ENCODE measurements at regions not wholly inside any gene's neighbourhood (a gene's known extent, or its start where the extent isn't known, plus 50 kb on each side); places are given as distances from the start of the nearest gene placed in this dataset.

DNA sequence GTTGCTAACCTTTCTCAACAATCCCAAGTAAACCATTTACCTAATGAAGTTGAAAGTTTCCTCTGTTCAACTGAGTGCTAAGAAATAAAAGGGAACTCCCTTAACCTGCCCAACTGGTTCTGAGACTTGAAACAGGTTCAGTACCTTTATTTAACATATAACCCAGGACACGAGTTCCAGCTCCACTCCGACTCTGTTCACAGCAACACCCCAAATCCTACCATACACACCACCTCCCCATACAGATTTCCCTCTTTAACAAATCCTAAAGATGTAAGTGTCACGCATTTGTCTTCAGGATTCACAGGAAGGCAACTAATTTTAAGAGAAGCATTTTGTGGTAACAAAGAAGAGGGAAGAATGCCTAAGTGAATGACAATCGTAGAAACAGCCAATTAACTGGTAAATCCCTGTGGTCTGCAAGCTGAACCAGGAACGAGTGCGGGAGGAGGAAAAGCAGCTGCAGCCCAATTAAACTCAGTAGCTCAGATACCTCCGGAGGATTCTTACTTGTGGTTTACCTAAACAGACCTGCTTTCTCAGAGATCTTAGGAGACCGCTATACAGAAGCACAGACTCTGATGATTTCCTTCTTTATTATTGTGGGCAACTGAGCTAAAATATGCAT is 134.5 kb upstream of the MAGI3 start:
- 67% methylated on average over 8 of the region's 8 CpGs for WGBS
- Histone ChIP-seq H3K4me1 (peaks cover 0 to 4% (median 0%) of the 10 kb centered on the region in 4 donors), H3K27ac (replicated peaks in 1 of 4) (no peak overlapping the region), H3K36me3 (no peaks in the 10 kb centered on the region), H3K27me3 (peaks cover 0 to 5% (median 0%) of the 10 kb centered on the region in 4 donors), H3K4me3 (no peak overlapping the region), H3K9me3 (no peaks in the 10 kb centered on the region)
- TF ChIP-seq, protein P1, sequence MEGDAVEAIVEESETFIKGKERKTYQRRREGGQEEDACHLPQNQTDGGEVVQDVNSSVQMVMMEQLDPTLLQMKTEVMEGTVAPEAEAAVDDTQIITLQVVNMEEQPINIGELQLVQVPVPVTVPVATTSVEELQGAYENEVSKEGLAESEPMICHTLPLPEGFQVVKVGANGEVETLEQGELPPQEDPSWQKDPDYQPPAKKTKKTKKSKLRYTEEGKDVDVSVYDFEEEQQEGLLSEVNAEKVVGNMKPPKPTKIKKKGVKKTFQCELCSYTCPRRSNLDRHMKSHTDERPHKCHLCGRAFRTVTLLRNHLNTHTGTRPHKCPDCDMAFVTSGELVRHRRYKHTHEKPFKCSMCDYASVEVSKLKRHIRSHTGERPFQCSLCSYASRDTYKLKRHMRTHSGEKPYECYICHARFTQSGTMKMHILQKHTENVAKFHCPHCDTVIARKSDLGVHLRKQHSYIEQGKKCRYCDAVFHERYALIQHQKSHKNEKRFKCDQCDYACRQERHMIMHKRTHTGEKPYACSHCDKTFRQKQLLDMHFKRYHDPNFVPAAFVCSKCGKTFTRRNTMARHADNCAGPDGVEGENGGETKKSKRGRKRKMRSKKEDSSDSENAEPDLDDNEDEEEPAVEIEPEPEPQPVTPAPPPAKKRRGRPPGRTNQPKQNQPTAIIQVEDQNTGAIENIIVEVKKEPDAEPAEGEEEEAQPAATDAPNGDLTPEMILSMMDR (IDR thresholded peaks at IDR 0.05): no peak
- TF ChIP-seq POLR2A (IDR thresholded peaks at IDR 0.05; ENCODE audit: low read depth): no peak
- no peak for TF ChIP-seq POLR2AphosphoS5 (IDR thresholded peaks at IDR 0.05)
- no peak for TF ChIP-seq EP300 (IDR thresholded peaks at IDR 0.05)
- no peak for DNase-seq (ENCODE audit: extremely low spot score)
- intact Hi-C loops (cut with DNase I): no loop called here

DNA sequence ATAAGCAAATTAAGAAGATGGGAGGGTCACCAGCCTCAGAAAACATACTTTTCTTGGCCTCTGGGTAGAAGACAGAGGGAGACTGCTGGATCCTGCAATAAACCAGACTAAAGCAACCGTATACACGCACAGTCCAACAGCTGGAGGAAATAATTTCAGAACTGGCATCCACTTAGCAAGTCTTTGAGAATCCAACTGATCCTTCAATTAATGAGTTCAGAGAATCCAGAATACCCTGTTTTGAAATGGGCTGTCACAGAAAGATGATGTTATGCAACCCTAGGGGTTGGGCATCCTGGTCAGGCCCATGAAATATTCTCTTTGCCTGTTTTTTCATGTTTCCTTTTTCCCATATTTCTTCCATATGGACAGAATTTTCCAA is 134.0 kb upstream of the MAGI3 start:
- intact Hi-C loops (cut with DNase I): no loop called here
- TF ChIP-seq POLR2A (IDR thresholded peaks at IDR 0.05; ENCODE audit: low read depth) (no peak), EP300 (IDR thresholded peaks at IDR 0.05) (no peak)
- H3K36me3 ChIP-seq: no peaks in the 10 kb centered on the region
- 86% methylated on average over 2 of the region's 2 CpGs for WGBS
- no peak overlapping the region for H3K27ac ChIP-seq (replicated peaks in 1 of 4)
- H3K4me1 ChIP-seq: peaks cover 0 to 4% (median 0%) of the 10 kb centered on the region in 4 donors
- H3K9me3 ChIP-seq: no peaks in the 10 kb centered on the region
- peaks cover 0 to 5% (median 0%) of the 10 kb centered on the region in 4 donors for H3K27me3 ChIP-seq
- no peak for DNase-seq (ENCODE audit: extremely low spot score)
- H3K4me3 ChIP-seq: no peak overlapping the region

DNA sequence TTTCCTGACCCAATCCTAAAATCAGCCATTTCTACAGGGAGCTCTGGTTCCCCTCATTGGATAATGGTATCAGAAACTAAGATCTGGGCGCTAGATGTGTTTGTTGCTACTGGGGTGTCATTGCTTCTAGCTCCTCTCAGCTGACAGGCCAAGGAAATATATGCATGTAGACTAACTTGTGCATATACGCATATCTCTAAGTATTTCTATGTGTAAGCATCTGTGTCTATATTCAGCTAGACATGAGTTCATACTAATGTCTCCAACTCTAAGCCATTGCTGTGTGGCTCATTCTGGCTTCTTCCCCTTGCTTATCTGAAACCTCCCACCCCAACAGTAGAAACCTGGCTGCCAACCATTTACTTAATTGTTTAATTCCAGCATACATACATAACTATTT is 130.3 kb upstream of the MAGI3 start:
- intact Hi-C loops (cut with DNase I): no loop called here
- TF ChIP-seq EP300 (IDR thresholded peaks at IDR 0.05): no peak
- TF ChIP-seq POLR2A (IDR thresholded peaks at IDR 0.05; ENCODE audit: low read depth): no peak
- no peak for TF ChIP-seq POLR2AphosphoS5 (IDR thresholded peaks at IDR 0.05)
- TF ChIP-seq, protein P1 (IDR thresholded peaks at IDR 0.05): no peak
- H3K4me1 ChIP-seq: no peaks in the 10 kb centered on the region
- no peak overlapping the region for H3K27ac ChIP-seq (replicated peaks in 1 of 4)
- DNase-seq (ENCODE audit: extremely low spot score): no peak
- no peak overlapping the region for H3K4me3 ChIP-seq
- H3K36me3 ChIP-seq: no peaks in the 10 kb centered on the region
- H3K27me3 ChIP-seq: peaks cover 0 to 5% (median 0%) of the 10 kb centered on the region in 4 donors
- whole genome bisulfite sequencing: 100% methylated on average over 2 of the region's 2 CpGs
- H3K9me3 ChIP-seq: no peaks in the 10 kb centered on the region

- 83% methylated on average over 2 of the region's 2 CpGs for WGBS
- no peaks in the 10 kb centered on the region for H3K4me1 ChIP-seq
- H3K27ac ChIP-seq (replicated peaks in 1 of 4): no peak overlapping the region
- intact Hi-C loops (cut with DNase I): no loop called here
- H3K36me3 ChIP-seq: no peaks in the 10 kb centered on the region
- H3K9me3 ChIP-seq: no peaks in the 10 kb centered on the region
- DNase-seq (ENCODE audit: extremely low spot score): no peak
- H3K27me3 ChIP-seq: peaks cover 0 to 5% (median 0%) of the 10 kb centered on the region in 4 donors
- no peak overlapping the region for H3K4me3 ChIP-seq
- no peak for TF ChIP-seq POLR2AphosphoS5 (IDR thresholded peaks at IDR 0.05)
- no peak for TF ChIP-seq EP300 (IDR thresholded peaks at IDR 0.05)
- TF ChIP-seq POLR2A (IDR thresholded peaks at IDR 0.05; ENCODE audit: low read depth): no peak
- TF ChIP-seq, protein P1 (IDR thresholded peaks at IDR 0.05): no peak
Measured at GRCh38 chr1:113265196-113265595, 125.1 kb upstream of the MAGI3 start.

- H3K27ac ChIP-seq (replicated peaks in 1 of 4): no peak overlapping the region
- no peaks in the 10 kb centered on the region for H3K4me1 ChIP-seq
- H3K4me3 ChIP-seq: no peak overlapping the region
- no peak for DNase-seq (ENCODE audit: extremely low spot score)
- no peaks in the 10 kb centered on the region for H3K36me3 ChIP-seq
- intact Hi-C loops (cut with DNase I): no loop called here
- no peaks in the 10 kb centered on the region for H3K9me3 ChIP-seq
- TF ChIP-seq, protein P1 (IDR thresholded peaks at IDR 0.05): no peak
- TF ChIP-seq POLR2A (IDR thresholded peaks at IDR 0.05; ENCODE audit: low read depth) (no peak), EP300 (IDR thresholded peaks at IDR 0.05) (no peak), POLR2AphosphoS5 (IDR thresholded peaks at IDR 0.05) (no peak)
- H3K27me3 ChIP-seq: no peaks in the 10 kb centered on the region
- WGBS: 92% methylated on average over 6 of the region's 6 CpGs
Measured at GRCh38 chr1:113266788-113267187, 123.5 kb upstream of the MAGI3 start.

All from esophagus muscularis mucosa (tissue), 4 donors.